ENCODE measurements at regions not wholly inside any gene's neighbourhood (a gene's known extent, or its start where the extent isn't known, plus 50 kb on each side); places are given as distances from the start of the nearest gene placed in this dataset.

- CTCF ChIA-PET: no interaction called here
- H3K4me3 ChIP-seq (ENCODE audit: low read depth in 2 of 2, low read length in 2 of 2): no peak overlapping the region
- H3K4me1 ChIP-seq (ENCODE audit: control insufficient read depth, insufficient read depth, low read length): no peaks in the 10 kb centered on the region
- POLR2A ChIA-PET: no interaction called here
- H3K27ac ChIP-seq (ENCODE audit: low read length): no peak overlapping the region
- H3K27me3 ChIP-seq (ENCODE audit: control insufficient read depth, insufficient read depth, low read length): no peaks in the 10 kb centered on the region
- intact Hi-C loops (cut with micrococcal nuclease; ENCODE audit: unreplicated experiment): no loop called here
- no peaks in the 10 kb centered on the region for H3K36me3 ChIP-seq (ENCODE audit: control insufficient read depth, insufficient read depth, low read length)
- TF ChIP-seq TCF7L2 (IDR thresholded peaks at IDR 0.05; ENCODE audit: low read depth, low read length) (no peak), REST (IDR thresholded peaks at IDR 0.05; ENCODE audit: insufficient read depth in 1 of 2, low read depth in 2 of 2, low read length in 1 of 2) (no peak), POLR2AphosphoS5 (IDR thresholded peaks at IDR 0.05; ENCODE audit: low read depth, low read length) (no peak), SIN3A (IDR thresholded peaks at IDR 0.05; ENCODE audit: borderline replicate concordance, insufficient read depth, low read depth, low read length) (no peak)
- TF ChIP-seq, protein P1, sequence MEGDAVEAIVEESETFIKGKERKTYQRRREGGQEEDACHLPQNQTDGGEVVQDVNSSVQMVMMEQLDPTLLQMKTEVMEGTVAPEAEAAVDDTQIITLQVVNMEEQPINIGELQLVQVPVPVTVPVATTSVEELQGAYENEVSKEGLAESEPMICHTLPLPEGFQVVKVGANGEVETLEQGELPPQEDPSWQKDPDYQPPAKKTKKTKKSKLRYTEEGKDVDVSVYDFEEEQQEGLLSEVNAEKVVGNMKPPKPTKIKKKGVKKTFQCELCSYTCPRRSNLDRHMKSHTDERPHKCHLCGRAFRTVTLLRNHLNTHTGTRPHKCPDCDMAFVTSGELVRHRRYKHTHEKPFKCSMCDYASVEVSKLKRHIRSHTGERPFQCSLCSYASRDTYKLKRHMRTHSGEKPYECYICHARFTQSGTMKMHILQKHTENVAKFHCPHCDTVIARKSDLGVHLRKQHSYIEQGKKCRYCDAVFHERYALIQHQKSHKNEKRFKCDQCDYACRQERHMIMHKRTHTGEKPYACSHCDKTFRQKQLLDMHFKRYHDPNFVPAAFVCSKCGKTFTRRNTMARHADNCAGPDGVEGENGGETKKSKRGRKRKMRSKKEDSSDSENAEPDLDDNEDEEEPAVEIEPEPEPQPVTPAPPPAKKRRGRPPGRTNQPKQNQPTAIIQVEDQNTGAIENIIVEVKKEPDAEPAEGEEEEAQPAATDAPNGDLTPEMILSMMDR (IDR thresholded peaks at IDR 0.05): no peak
- DNase-seq (ENCODE audit: low read depth, low spot score): no peak
- no TSS peak for BruUV-seq (replicated peaks)
- no peak for ATAC-seq
- in situ Hi-C loops (cut with HindIII; ENCODE audit: low pct_unique_long_range_greater_than_20kb, low sequenced_read_pairs): no loop called here
- H3K9me3 ChIP-seq (ENCODE audit: control insufficient read depth, insufficient read depth, low read depth, low read length): no peaks in the 10 kb centered on the region; the same call in 1 of the 2 replicates
Observed at GRCh38 chr2:21544392-21544791, 420.6 kb downstream of the TDRD15 start.

GRCh38 chr2:21552981-21553380 lies 429.2 kb downstream of the TDRD15 start:
- DNase-seq (ENCODE audit: low read depth, low spot score) (no peak), ATAC-seq (no peak)
- H3K36me3 ChIP-seq (ENCODE audit: control insufficient read depth, insufficient read depth, low read length): no peaks in the 10 kb centered on the region
- BruUV-seq (replicated peaks): no TSS peak
- no peaks in the 10 kb centered on the region for H3K9me3 ChIP-seq (ENCODE audit: control insufficient read depth, insufficient read depth, low read depth, low read length)
- intact Hi-C loops (cut with micrococcal nuclease; ENCODE audit: unreplicated experiment) (no loop called here), in situ Hi-C loops (cut with HindIII; ENCODE audit: low pct_unique_long_range_greater_than_20kb, low sequenced_read_pairs) (no loop called here)
- POLR2A ChIA-PET: no interaction called here
- no peak overlapping the region for H3K4me3 ChIP-seq (ENCODE audit: low read depth in 2 of 2, low read length in 2 of 2)
- CTCF ChIA-PET: no interaction called here
- H3K27me3 ChIP-seq (ENCODE audit: control insufficient read depth, insufficient read depth, low read length): no peaks in the 10 kb centered on the region
- no peak for TF ChIP-seq REST (IDR thresholded peaks at IDR 0.05; ENCODE audit: insufficient read depth in 1 of 2, low read depth in 2 of 2, low read length in 1 of 2)
- TF ChIP-seq, protein P1 (IDR thresholded peaks at IDR 0.05): no peak
- TF ChIP-seq POLR2AphosphoS5 (IDR thresholded peaks at IDR 0.05; ENCODE audit: low read depth, low read length): no peak
- no peak for TF ChIP-seq SIN3A (IDR thresholded peaks at IDR 0.05; ENCODE audit: borderline replicate concordance, insufficient read depth, low read depth, low read length)
- no peaks in the 10 kb centered on the region for H3K4me1 ChIP-seq (ENCODE audit: control insufficient read depth, insufficient read depth, low read length)
- H3K27ac ChIP-seq (ENCODE audit: low read length): no peak overlapping the region

Measured in Panc1 (cell line).